Activated CD4-positive, alpha-beta T cell treated with anti-CD3 and anti-CD28 coated beads, Interleukin-2, amount 10 ng/mL, durations not matched to agents 7 days and 5 days (primary cell): ENCODE measurements at regions not wholly inside any gene's neighbourhood (a gene's known extent, or its start where the extent isn't known, plus 50 kb on each side); places are given as distances from the start of the nearest gene placed in this dataset.
"Not testable (repeated sequence)": the region's sequence is repeated elsewhere in the genome, so short reads cannot be mapped to it uniquely, and the experiment has no call there.

Experiments
- CTCF ChIA-PET: fragments of 350-600 bp; sonication (Branson Sonifier 250); formaldehyde crosslinking; loops from one replicate; lab custom pipeline; 2021; ENCODE audit warnings: antibody characterized with exemption; lab: Charles Lee
- POLR2A ChIA-PET: fragments of 350-600 bp; sonication (Branson Sonifier 250); formaldehyde crosslinking; loops from one replicate; lab custom pipeline; 2021; ENCODE audit warnings: antibody characterized with exemption; lab: Charles Lee
- DNase-seq: peaks from one replicate; pipeline ENCODE4 v3.0.0-alpha.2; 2020
- H3K27ac Mint-ChIP-seq: one replicate; pipeline ENCODE4 v1.8.0; 2021; ENCODE audit warnings: mild to moderate bottlenecking, moderate library complexity, mixed read lengths
- H3K27me3 Mint-ChIP-seq: one replicate; pipeline ENCODE4 v1.8.0; 2021; ENCODE audit warnings: mixed read lengths
- H3K36me3 Mint-ChIP-seq: one replicate; pipeline ENCODE4 v1.8.0; 2021; ENCODE audit warnings: low read depth, mixed read lengths
- H3K4me1 Mint-ChIP-seq: one replicate; pipeline ENCODE4 v1.8.0; 2021; ENCODE audit warnings: mixed read lengths
- H3K4me3 Mint-ChIP-seq: one replicate; pipeline ENCODE4 v1.8.0; 2021; ENCODE audit warnings: mild to moderate bottlenecking, moderate library complexity, mixed read lengths
- H3K9me3 Mint-ChIP-seq: one replicate; pipeline ENCODE4 v1.8.0; 2021; ENCODE audit warnings: mixed read lengths

DNA sequence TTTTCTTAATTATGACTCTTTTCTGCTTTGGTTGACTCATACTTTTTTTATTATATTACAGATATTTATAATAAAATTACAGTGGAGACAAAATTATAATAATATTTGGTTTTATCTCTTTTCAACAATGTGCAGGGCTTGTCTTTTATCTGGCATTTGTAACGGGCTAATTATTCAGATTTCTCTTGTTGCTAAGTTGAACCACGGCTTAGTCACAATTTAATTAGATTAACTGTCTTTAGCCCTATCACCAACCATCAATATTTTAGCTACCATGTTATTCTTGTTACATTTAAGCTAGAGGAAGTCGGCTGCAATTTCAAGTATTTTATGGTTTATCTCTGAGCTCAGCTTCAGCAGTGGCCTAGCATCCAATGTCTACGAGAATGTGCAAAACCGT is 798.9 kb upstream of the CA10 start:
- Mint-ChIP-seq H3K27me3 (no peaks in the 10 kb centered on the region), H3K27ac (no peak overlapping the region), H3K4me3 (no peak overlapping the region), H3K4me1 (no peaks in the 10 kb centered on the region), H3K9me3 (peaks cover 7% of the 10 kb centered on the region), H3K36me3 (no peaks in the 10 kb centered on the region)
- no peak for DNase-seq
- ChIA-PET CTCF (no interaction called here), POLR2A (no interaction called here)

GRCh38 chr17:52947418-52947817 is 788.9 kb upstream of the CA10 start:
- ChIA-PET CTCF (no interaction called here), POLR2A (no interaction called here)
- Mint-ChIP-seq H3K27me3 (no peaks in the 10 kb centered on the region), H3K36me3 (no peaks in the 10 kb centered on the region), H3K27ac (no peak overlapping the region), H3K9me3 (peaks cover 4% of the 10 kb centered on the region), H3K4me3 (no peak overlapping the region), H3K4me1 (no peaks in the 10 kb centered on the region)
- DNase-seq, result no peak

DNA sequence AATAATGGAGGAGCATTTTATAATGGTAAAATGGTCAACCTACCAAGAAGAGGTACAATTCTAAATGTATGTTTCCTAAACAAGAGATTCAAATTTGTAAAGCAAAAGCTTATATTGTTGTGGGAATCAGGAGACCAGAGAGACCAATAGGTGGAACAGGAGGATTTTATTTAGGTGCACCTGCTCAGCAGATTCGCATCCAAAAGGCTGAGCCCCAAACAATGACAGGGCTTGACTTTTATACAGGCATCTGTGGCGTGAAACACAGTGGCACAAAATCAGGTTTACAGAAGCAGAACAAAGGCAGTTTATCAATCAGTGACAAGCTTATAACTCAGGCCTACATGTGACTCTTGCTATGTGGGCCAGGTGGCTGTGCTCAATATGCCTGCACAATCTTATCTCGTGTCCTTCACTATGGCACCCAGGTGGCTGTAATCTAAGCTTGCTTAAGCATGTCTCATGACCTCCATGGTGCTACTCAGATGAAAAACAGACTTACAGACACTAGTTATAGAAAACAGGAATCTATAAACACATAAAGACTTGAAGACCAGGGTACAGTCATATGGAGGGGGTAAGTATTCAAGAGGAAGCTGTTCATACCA is 780.2 kb upstream of the CA10 start:
- POLR2A ChIA-PET, result no interaction called here
- Mint-ChIP-seq H3K9me3 (peaks cover 23% of the 10 kb centered on the region), H3K27ac (no peak overlapping the region), H3K27me3 (no peaks in the 10 kb centered on the region), H3K4me3 (no peak overlapping the region), H3K36me3 (no peaks in the 10 kb centered on the region), H3K4me1 (no peaks in the 10 kb centered on the region)
- CTCF ChIA-PET, result no interaction called here
- DNase-seq, result no peak

GRCh38 chr17:52930581-52930980 is 772.1 kb upstream of the CA10 start:
- no peak overlapping the region for H3K27ac Mint-ChIP-seq
- no peaks in the 10 kb centered on the region for H3K36me3 Mint-ChIP-seq
- no peaks in the 10 kb centered on the region for H3K4me1 Mint-ChIP-seq
- peaks cover 11% of the 10 kb centered on the region for H3K9me3 Mint-ChIP-seq
- ChIA-PET POLR2A (no interaction called here), CTCF (interaction anchor here (0.7 kb wide), 1 partner anchor 131 kb away, joined by 4 read pairs; no protein-coding TSS in a partner anchor)
- no peaks in the 10 kb centered on the region for H3K27me3 Mint-ChIP-seq
- no peak overlapping the region for H3K4me3 Mint-ChIP-seq
- no peak for DNase-seq

- CTCF ChIA-PET, result interaction anchor here (0.7 kb wide), 1 partner anchor 132 kb away, joined by 4 read pairs; no protein-coding TSS in a partner anchor
- Mint-ChIP-seq H3K27me3 (no peaks in the 10 kb centered on the region), H3K27ac (no peak overlapping the region), H3K4me1 (no peaks in the 10 kb centered on the region), H3K4me3 (no peak overlapping the region), H3K9me3 (peaks cover 8% of the 10 kb centered on the region), H3K36me3 (no peaks in the 10 kb centered on the region)
- POLR2A ChIA-PET, result no interaction called here
- no peak for DNase-seq
Observed at GRCh38 chr17:52930145-52930544, 771.6 kb upstream of the CA10 start.

- H3K36me3 Mint-ChIP-seq, result no peaks in the 10 kb centered on the region
- no peak overlapping the region for H3K4me3 Mint-ChIP-seq
- peaks cover 11% of the 10 kb centered on the region for H3K9me3 Mint-ChIP-seq
- ChIA-PET CTCF (no interaction called here), POLR2A (no interaction called here)
- no peak for DNase-seq
- no peak overlapping the region for H3K27ac Mint-ChIP-seq
- no peaks in the 10 kb centered on the region for H3K27me3 Mint-ChIP-seq
- no peaks in the 10 kb centered on the region for H3K4me1 Mint-ChIP-seq
Observed at GRCh38 chr17:52923658-52924057, 765.1 kb upstream of the CA10 start.

GRCh38 chr17:52899235-52899634 is 740.7 kb upstream of the CA10 start:
- no peak overlapping the region for H3K27ac Mint-ChIP-seq
- ChIA-PET POLR2A (no interaction called here), CTCF (no interaction called here)
- DNase-seq, result no peak
- no peaks in the 10 kb centered on the region for H3K36me3 Mint-ChIP-seq
- peaks cover 8% of the 10 kb centered on the region for H3K9me3 Mint-ChIP-seq
- H3K27me3 Mint-ChIP-seq, result no peaks in the 10 kb centered on the region
- H3K4me3 Mint-ChIP-seq, result no peak overlapping the region
- H3K4me1 Mint-ChIP-seq, result no peaks in the 10 kb centered on the region

DNA sequence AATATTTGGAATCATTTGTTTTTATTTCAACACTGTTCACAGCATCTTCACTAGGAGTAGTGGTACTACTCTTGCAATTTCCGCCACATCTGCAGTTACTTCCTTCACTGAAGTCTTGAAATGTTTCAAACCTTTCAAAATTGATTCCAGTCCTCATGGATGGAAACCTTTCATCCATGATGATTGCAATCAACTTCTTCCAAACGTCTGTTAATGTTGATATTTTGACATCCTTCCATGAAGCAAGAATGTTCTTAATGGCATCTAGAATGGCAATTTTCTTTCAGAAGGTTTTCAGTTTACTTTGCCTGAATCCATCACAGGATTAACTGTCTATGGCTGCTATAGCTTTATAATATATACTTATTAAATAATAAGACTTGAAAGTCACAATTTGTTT is 736.8 kb upstream of the CA10 start:
- no peak for DNase-seq
- peaks cover 7% of the 10 kb centered on the region for H3K9me3 Mint-ChIP-seq
- no peaks in the 10 kb centered on the region for H3K4me1 Mint-ChIP-seq
- ChIA-PET POLR2A (no interaction called here), CTCF (no interaction called here)
- H3K27ac Mint-ChIP-seq, result no peak overlapping the region
- H3K27me3 Mint-ChIP-seq, result no peaks in the 10 kb centered on the region
- H3K36me3 Mint-ChIP-seq, result no peaks in the 10 kb centered on the region
- no peak overlapping the region for H3K4me3 Mint-ChIP-seq

DNA sequence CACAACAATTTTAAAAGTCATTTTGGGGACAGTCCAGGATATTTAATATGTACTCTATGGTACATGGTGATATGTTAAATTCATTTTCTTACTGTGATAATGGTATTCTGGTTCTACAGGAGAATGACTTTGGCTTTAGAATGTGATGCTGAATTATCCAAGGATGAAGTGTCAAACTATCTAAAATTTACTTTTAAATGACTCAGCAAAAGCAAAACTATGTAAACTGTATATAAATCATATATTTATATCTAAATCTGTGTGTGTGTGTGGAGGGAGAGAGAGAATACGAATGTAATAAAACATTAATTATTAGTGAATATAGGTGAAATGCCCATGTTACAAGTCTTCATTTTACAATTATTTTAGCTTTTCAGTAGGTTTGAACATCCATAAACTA is 733.8 kb upstream of the CA10 start:
- DNase-seq, result no peak
- POLR2A ChIA-PET, result no interaction called here
- peaks cover 2% of the 10 kb centered on the region for H3K9me3 Mint-ChIP-seq
- no peak overlapping the region for H3K4me3 Mint-ChIP-seq
- no peaks in the 10 kb centered on the region for H3K27me3 Mint-ChIP-seq
- no peaks in the 10 kb centered on the region for H3K4me1 Mint-ChIP-seq
- H3K27ac Mint-ChIP-seq, result no peak overlapping the region
- no peaks in the 10 kb centered on the region for H3K36me3 Mint-ChIP-seq
- CTCF ChIA-PET, result no interaction called here

- no peak overlapping the region for H3K4me3 Mint-ChIP-seq
- H3K27me3 Mint-ChIP-seq, result no peaks in the 10 kb centered on the region
- ChIA-PET CTCF (no interaction called here), POLR2A (no interaction called here)
- no peak overlapping the region for H3K27ac Mint-ChIP-seq
- peaks cover 2% of the 10 kb centered on the region for H3K9me3 Mint-ChIP-seq
- no peaks in the 10 kb centered on the region for H3K36me3 Mint-ChIP-seq
- no peak for DNase-seq
- H3K4me1 Mint-ChIP-seq, result no peaks in the 10 kb centered on the region
Observed at GRCh38 chr17:52885882-52886281, 727.4 kb upstream of the CA10 start.

DNA sequence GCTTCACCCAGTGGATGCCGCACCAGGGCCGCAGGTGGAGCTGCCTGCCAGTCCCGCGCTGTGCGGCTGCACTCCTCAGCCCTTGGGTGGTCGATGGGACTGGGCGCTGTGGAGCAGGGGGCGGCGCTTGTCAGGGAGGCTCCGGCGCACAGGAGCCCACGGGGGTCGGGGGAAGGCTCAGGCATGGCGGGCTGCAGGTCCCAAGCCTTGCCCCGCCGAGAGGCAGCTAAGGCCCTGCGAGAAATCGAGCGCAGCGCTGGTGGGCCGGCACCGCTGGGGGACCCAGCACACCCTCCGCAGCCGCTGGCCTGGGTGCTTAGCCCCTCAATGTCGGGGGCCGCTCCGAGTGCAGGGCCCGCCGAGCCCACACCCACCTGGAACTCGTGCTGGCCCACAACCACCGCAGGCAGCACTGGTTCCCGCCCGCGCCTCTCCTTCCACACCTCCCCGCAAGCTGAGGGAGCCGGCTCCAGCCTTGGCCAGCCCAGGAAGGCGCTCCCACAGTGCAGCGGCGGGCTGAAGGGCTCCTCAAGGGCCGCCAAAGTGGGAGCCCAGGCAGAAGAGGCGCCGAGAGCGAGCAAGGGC is 725.5 kb upstream of the CA10 start:
- H3K36me3 Mint-ChIP-seq, H3K4me3 Mint-ChIP-seq, CTCF ChIA-PET, DNase-seq, H3K9me3 Mint-ChIP-seq, H3K27me3 Mint-ChIP-seq, POLR2A ChIA-PET, H3K27ac Mint-ChIP-seq, H3K4me1 Mint-ChIP-seq: not testable (repeated sequence)

- H3K27ac Mint-ChIP-seq, DNase-seq, H3K36me3 Mint-ChIP-seq, H3K4me1 Mint-ChIP-seq, H3K4me3 Mint-ChIP-seq, H3K27me3 Mint-ChIP-seq, POLR2A ChIA-PET, H3K9me3 Mint-ChIP-seq, CTCF ChIA-PET: not testable (repeated sequence)
Observed at GRCh38 chr17:52846767-52847166, 688.3 kb upstream of the CA10 start.

DNA sequence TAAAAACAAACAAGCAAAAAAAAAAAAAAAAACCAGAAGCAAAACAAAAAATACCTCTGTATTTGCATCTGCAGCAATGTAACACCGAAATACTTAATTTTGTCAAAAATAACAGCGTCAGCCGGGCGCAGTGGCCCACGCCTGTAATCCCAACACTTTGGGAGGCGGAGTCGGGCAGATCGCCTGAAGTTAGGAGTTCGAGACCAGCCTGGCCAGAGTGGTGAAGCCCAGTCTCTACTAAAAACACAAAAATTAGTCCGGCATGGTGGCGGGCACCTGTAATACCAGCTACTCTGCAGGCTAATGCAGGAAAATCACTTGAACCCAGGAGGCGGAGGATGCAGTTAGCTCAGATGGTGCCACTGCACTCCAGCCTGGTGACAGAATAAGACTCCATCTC is 683.5 kb upstream of the CA10 start:
- no peak overlapping the region for H3K27ac Mint-ChIP-seq
- POLR2A ChIA-PET, result no interaction called here
- H3K9me3 Mint-ChIP-seq, result no peaks in the 10 kb centered on the region
- CTCF ChIA-PET, result no interaction called here
- no peaks in the 10 kb centered on the region for H3K36me3 Mint-ChIP-seq
- DNase-seq, result no peak
- no peak overlapping the region for H3K4me3 Mint-ChIP-seq
- no peaks in the 10 kb centered on the region for H3K4me1 Mint-ChIP-seq
- no peaks in the 10 kb centered on the region for H3K27me3 Mint-ChIP-seq

DNA sequence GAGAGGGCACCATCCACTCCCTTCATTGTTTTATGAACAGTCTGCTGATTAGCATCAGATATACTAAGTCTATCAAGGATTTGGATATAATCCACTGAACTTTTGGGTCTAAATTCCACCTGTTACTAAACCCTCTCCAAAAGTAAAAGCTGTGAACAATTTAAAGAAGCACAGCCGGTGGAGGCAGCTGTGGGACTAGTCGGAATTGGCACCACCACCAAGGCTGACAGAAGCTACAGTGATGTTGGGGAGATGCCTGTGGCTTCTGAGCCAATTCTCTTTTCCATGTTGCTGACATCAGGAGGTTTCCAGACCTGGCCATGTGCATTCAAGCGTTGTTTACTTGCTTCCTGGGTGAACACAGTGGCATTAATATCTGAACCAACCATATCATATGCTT is 679.0 kb upstream of the CA10 start:
- DNase-seq, result no peak
- ChIA-PET POLR2A (no interaction called here), CTCF (no interaction called here)
- Mint-ChIP-seq H3K4me3 (no peak overlapping the region), H3K27ac (no peak overlapping the region), H3K9me3 (peaks cover 3% of the 10 kb centered on the region), H3K27me3 (no peaks in the 10 kb centered on the region), H3K4me1 (no peaks in the 10 kb centered on the region), H3K36me3 (no peaks in the 10 kb centered on the region)
